ENCODE measurements at regions not wholly inside any gene's neighbourhood (a gene's known extent, or its start where the extent isn't known, plus 50 kb on each side); places are given as distances from the start of the nearest gene placed in this dataset.

GRCh38 chr1:229159668-229160544, 111.0 kb upstream of the RAB4A start (continued):
- TF ChIP-seq ZNF800 (CRISPR knock-in tag; IDR thresholded peaks at IDR 0.05) (no peak), ELF1 (CRISPR knock-in tag; IDR thresholded peaks at IDR 0.05) (no peak), RFX3 (CRISPR knock-in tag; IDR thresholded peaks at IDR 0.05) (peak; percentile 55), ZBTB7A (CRISPR knock-in tag; IDR thresholded peaks at IDR 0.05) (no peak), ZNF768 (CRISPR knock-in tag; IDR thresholded peaks at IDR 0.05) (no peak), DZIP1 (CRISPR knock-in tag; IDR thresholded peaks at IDR 0.05) (no peak), RBM22 (optimal IDR thresholded peaks at IDR 0.05; ENCODE audit: low read length) (no peak), TEAD3 (CRISPR knock-in tag; optimal IDR thresholded peaks at IDR 0.05; ENCODE audit: borderline replicate concordance) (peak; percentile 46), SOX6 (IDR thresholded peaks at IDR 0.05) (no peak), SOX6 (CRISPR knock-in tag; IDR thresholded peaks at IDR 0.05) (peak; percentile 49), U2AF1 (optimal IDR thresholded peaks at IDR 0.05; ENCODE audit: low read depth, low read length) (no peak), ISL2 (CRISPR knock-in tag; IDR thresholded peaks at IDR 0.05) (no peak), ZBTB7B (CRISPR knock-in tag; IDR thresholded peaks at IDR 0.05) (no peak), STAG1 (CRISPR knock-in tag; IDR thresholded peaks at IDR 0.05) (0 out of 2 replicates have a peak, but pooled peaks have one; percentile 15), ZNF784 (CRISPR knock-in tag; IDR thresholded peaks at IDR 0.05; ENCODE audit: borderline replicate concordance) (no peak), PAX8 (CRISPR knock-in tag; IDR thresholded peaks at IDR 0.05; ENCODE audit: borderline replicate concordance) (no peak), ZNF138 (CRISPR knock-in tag; IDR thresholded peaks at IDR 0.05; ENCODE audit: low read depth) (no peak), ZNF549 (CRISPR knock-in tag; IDR thresholded peaks at IDR 0.05) (no peak), ZNF160 (CRISPR knock-in tag; IDR thresholded peaks at IDR 0.05) (no peak), ZBTB43 (CRISPR knock-in tag; conservative IDR thresholded peaks at IDR 0.05) (no peak), ZSCAN9 (CRISPR knock-in tag; IDR thresholded peaks at IDR 0.05; ENCODE audit: borderline replicate concordance) (no peak)

Data from HepG2 (cell line).